Stimulated activated naive CD8-positive, alpha-beta T cell treated with anti-CD3 and anti-CD28 coated beads, Interleukin-15, Interleukin-2, amounts not matched to agents 100 U/mL and 50 U/mL, for 24 hours (primary cell): ENCODE measurements at regions not wholly inside any gene's neighbourhood (a gene's known extent, or its start where the extent isn't known, plus 50 kb on each side); places are given as distances from the start of the nearest gene placed in this dataset.

Experiments used
- ATAC-seq: fragments of 150-1000 bp; cut with Tn5 transposase; one replicate; pipeline ENCODE4 v1.10.0; 2021
- DNase-seq: peaks from one replicate; pipeline ENCODE4 v3.0.0; 2021

DNA sequence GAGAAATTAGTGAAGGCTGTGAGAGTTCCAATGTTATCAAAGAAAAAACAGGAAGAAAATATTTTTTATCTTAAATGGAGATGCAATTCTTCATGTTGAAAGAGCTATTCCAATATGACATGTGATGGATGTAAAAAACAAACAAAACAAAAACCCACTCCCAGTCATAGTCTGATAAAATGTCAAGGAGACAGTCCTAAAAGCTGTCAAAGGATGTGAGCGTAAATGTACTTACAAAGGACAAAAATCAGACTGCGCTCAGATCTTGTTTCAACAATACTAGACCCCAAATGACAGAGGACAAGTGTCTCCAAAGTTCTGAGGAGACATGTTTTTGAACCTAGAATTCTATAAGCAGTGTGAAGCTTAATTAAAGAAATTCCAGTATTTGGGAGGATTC is 265.8 kb downstream of the PLPP3 start:
- DNase-seq (no peak), ATAC-seq (no peak)

DNA sequence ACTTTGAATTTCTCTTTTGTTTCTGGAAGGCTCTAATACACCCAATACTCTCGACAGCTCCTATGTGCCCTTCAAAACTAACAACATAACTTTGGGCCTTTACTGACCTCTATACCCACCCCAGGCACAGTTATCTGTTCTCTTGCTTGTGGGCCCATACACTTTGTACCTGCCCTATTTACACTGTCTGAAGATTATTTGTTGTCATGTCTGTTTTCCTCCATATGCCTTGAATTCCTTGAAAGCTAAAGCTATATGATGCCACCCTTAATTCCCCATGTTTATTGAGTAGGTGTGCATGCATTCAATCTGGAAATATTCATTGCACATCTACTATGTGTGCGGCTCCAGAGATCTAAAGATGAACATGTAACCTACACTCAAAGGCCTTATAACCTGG is 267.6 kb downstream of the PLPP3 start:
- ATAC-seq (no peak), DNase-seq (no peak)

DNA sequence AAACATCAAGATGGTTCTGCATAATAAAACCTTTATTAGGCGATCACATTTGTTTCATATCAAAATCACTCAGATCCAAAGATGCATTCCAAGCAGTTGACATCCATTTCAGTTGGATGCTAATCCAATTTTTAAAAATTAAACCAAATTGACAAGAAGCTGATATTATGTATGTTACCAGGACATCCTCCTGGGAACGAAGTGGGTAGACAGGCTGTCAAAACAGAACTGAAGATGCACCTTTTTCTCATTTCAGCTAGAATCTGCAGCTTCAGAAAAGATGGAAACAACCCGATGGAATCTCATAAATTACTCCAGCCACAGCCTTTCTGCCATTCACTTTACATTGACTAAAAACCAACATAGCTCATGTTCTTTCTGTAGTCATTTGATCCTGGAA is 268.4 kb downstream of the PLPP3 start:
- DNase-seq (no peak), ATAC-seq (no peak)

DNA sequence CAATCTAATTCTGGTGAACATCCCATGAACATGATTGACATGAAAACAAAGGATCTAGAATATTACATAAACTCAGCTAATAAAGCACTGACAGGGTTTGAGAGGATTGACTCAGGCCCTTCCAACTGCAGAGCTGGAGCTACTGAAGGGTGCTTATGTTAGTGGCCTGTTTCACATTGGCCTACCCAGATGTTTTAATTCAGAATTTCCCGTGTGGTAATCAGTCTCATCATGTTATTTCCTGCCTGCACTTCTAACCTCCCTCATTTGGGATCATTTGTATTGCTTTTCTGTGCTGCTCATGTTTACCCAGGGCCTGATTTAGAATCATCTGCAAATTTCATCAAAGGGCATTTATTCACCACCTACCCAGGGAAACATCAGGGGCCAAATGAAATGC is 270.3 kb downstream of the PLPP3 start:
- ATAC-seq (no peak), DNase-seq (no peak)

DNA sequence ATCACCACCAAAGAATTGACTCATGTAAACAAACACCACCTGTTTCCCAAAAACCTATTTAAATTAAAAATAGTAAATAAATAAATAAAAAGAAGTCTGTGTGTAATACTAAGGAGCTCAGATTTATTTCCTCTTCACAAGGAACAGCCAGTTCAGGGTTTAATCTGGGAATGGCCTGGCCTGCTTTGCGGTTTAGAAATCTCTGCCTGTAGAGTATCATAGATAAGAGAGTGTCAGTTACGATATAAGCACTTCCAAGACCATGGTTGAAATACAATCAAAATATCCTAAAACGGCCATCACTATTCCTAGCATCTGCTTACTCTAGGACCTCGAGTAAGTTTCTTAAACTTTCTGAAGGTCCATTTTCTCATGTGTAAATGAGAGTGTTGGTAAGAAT is 274.4 kb downstream of the PLPP3 start:
- ATAC-seq (no peak), DNase-seq (no peak)

DNA sequence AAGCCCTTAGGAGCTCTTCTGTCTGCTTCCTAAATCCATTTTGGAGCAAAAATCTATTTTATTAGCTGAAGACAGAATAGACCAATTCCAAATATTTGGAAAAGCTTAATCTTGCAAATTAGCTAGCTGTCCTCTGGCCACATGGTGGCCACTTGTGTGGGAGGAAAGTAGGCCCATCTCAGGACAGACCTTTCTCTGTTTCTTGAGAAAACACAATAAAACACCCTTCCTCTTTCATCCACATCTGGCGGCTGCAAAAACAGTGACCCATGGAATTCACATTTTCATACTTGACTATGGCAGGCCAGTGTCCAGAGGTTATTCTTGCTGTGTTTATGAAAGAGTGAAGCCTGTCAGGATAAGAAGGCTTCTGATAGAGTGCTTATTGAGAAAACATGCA is 275.6 kb downstream of the PLPP3 start:
- no peak for ATAC-seq

DNA sequence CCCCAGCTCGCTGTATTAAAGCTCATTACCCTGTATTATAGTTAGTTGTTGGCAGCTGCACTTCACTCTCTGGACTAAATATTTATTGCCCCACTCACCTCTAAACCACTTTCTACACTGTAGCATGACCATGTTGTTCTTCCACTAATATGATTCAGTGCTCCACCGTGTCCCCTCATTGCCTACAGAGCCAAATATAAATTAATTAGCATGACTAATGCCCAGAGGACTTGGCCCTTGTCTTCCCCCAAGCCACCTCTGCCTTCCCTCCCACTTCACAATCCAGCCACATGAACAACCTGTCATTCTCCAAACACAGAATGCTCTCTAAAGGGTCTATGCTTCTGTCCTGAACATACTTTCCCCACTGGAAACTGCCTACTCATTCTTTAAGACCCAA is 276.5 kb downstream of the PLPP3 start:
- no peak for DNase-seq
- no peak for ATAC-seq

More for the DNA sequence above, 275.6 kb downstream of the PLPP3 start:
- no peak for DNase-seq

DNA sequence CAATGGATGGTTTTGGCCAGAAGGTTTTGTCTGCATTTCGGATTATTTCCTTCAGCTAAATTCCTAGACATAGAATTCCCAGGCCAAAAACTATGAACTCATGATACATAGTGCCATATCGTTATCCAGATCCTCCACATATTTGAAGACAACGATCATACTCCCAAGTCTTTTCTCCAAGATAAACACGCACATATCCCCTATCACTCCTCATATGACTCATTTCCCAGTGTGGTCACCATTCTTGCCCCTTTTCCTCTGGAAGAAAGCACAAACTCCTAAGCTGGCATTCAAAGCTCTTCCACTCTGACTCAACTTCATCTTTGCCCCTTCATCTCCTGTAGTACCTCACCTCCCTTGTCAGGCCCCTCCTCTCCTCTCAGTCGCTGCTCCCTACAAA is 277.6 kb downstream of the PLPP3 start:
- ATAC-seq (no peak), DNase-seq (no peak)

DNA sequence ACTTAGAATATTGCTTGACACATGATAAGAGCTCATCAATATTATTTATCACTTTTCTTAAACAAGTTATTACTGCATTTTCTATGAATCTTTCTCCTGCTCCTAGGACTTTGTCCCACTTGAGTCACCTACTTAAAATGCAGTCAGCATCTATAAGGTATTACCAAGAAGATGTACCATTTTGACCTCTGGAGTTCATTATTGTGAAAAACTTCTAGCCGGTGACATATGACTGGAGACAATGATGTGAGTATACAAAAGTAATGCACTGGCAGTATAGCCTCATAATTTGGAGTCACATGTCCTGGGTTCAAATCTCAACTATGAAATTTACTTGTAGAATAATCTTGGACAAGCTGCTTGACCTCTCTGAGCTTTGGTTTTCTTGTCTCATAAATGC is 278.5 kb downstream of the PLPP3 start:
- ATAC-seq (no peak), DNase-seq (no peak)

DNA sequence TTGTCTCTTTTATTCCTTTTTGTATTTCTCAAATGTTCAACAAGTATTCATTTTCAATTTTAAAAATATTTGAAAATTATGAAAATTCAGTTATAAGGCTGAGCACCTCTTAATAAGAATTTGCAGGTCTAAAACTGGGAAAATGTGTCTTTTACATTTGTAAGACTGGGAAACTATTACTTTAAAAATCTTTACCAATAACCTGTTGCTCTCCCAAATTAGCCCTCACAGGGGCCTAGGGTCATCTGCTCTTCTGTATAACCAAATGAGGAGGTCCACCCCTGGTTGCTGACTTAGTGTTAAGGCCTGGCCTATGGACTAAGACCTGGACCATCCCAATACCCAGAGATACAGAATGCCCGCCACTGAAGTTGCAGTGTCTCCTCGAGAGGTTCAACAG is 280.5 kb downstream of the PLPP3 start:
- ATAC-seq (no peak), DNase-seq (no peak)

DNA sequence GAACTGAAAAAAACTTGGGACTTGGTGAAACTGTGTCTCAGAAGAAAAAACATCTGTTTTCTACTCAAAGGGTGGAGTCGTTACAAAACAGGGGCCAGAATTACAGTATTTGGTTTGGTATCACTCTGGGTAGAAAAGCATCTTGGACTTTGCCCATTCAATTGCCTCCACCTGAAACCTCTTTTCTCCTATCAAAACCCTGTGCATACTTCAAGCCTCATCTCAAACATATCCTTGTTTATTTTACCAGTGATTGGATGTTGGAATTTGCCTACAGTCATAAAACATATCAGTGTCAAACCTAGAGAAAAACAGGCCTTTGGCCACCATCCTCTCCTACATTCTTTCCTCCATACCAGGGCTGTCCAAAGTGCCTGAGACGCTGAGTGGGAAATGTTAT is 281.5 kb downstream of the PLPP3 start:
- no peak for DNase-seq

DNA sequence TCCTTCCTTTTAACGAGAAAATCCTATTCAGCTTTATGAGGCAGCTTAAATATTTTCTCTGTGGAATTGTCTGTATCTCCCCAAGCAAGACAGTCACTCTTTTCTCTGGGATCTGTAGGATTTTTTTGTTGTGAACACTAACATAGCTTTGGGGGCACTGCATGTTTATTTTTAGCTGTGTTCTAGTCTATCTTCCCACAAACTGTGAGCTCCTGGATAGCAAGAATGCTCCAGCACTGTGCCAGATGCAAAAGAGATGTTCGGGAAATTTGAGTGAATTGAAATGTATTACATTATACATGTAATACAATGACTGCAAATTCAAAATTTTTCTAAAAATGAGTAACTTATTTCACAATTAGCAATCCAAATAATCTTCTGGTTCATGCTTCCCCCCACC is 282.2 kb downstream of the PLPP3 start:
- DNase-seq (no peak), ATAC-seq (no peak)

More for the DNA sequence above, 281.5 kb downstream of the PLPP3 start:
- no peak for ATAC-seq

DNA sequence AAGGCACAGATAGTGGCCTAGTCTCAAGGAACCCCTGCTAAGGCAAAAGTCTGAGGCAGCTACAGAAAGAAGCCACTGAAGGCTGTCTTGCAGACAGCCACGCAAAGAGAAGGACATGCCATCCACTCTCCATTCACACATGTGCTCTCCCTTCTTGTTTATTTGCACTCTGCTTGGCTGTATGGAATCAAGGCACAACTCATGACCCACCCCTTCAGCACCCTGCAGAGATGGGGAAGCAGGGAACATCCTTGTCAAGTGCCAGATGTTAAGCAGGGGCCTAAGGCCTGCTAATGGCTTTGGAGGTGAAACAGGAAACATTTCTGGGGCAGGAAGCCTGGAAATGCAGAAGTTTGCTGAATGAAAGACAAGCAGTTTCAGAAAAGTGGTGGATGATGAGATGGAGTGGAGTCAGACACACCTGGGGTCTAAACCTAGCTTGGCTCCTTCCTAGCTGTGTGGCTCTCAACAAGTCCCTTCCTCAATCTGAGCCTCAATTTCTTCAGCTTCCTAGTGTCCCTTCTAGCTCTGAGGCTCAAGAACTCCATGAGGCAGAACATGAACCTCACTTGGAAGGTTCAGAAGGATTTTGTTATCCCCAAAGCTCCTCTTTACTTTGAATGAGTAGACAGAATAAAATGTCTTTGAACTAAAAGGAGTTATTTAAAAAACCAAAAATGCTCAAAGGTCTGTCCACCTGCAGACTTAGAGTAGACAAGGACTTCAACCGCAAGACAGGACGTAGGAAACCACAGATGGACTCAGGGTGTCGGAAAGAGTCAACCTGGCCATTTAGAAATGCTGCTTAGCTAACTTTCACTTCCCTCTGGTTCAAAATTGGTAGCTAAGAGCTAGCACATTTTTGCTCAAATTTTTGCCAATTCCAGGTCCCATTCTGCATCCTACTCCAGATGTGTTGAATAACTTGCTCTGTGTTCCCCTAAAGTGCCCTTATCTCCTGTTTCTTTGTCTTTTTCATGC is 283.1 kb downstream of the PLPP3 start:
- no peak for ATAC-seq
- DNase-seq = no peak

DNA sequence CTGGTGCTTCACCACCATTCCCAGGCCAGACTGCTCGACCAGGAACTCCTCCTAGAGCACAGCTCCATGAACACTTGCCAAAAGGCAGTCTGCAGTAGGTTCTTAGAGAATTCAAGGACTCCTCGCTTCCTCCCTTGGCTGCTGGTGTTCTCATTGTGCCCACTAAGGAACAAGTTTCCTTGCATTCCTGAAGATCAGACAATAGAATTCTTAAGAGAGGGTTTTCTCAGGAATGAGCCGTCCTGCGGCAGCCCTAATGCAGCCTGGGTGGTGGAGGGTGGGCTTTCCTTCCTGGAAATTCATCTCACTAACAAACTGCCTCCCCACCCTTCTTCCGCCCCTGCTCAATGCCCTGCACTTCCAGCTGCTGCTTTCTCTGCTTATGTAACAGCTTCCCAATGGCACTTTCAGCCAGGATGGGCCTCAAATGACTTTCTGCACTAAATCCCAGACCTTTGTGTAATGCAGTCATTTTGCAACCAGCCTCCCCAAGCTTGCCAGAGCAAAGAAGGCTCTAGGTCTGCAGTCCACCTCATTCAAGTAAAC is 287.9 kb downstream of the PLPP3 start:
- DNase-seq (no peak), ATAC-seq (no peak)

DNA sequence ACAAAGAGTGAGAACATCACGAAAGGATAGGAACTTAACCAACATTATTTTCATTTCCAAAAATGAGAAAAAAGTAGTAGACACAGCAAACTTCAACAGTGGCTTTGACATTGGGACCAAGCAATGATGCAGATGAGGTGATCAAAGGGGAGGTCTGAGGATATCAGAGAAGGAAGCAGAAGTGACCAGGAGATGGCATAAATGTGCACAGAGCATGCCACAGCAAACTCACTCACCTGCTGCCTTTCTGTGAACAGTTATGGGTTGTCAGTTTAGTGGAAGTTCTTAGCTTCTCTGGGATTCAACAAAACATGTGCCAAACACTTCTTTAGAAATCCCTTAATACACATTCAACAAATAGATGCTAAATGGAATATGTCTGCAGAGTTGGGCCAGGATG is 290.1 kb downstream of the PLPP3 start:
- ATAC-seq (no peak), DNase-seq (no peak)

DNA sequence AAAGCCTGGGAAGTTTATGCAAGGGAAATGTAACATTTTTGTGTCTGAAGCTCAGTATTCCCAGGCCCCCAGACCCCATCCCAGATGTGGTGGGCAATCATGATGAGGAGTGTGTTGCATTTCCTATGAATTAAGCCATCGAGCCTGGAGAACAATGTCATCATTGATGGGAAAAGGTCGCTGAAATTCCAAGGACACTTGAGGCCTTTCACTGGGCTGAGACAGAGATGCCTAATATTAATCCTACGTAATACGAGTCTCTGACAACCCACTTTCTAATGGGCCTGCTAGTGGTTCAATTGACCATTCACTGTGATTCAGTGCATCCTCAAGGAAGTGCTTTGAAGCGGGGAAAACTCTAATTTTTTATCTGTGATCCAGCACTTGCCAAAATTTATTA is 291.6 kb downstream of the PLPP3 start:
- no peak for DNase-seq
- ATAC-seq = no peak

DNA sequence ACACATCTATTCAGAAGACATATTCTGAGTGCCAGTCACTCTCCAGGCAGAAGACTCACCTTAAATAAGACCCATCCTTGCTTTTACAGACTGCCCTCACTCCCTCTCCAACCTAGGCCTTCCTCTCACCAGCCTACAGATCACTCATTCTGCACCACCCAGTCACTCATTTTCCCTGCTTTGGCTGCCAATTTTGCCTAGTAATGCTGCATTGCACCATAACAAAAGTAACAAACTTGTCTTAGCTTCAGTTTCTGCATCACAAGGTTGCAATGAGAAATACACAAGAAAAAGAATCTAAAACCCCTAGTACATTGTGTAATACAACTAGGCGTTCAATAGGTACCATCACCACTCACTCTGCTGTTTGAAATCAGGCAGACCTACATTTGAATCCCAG is 292.4 kb downstream of the PLPP3 start:
- DNase-seq (no peak), ATAC-seq (no peak)

DNA sequence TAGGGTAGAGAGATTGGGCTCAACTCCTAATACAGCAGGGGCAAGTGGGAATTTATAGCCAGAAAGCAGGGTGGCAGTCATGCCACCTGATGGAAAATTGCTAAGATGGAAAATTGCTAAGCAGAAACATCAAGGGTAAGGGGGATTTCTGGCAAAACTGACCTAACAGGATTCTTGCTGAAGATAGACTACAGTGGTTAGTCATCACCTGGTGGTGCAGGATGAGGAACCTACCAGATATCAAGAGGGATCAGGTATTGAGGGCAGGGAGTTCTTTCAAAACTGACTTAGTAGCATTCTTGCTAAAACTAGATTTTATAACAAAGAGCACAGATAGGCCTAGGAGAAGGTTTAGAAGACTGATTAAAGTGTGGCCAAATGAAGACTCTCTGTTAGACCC is 292.9 kb downstream of the PLPP3 start:
- DNase-seq = no peak

DNA sequence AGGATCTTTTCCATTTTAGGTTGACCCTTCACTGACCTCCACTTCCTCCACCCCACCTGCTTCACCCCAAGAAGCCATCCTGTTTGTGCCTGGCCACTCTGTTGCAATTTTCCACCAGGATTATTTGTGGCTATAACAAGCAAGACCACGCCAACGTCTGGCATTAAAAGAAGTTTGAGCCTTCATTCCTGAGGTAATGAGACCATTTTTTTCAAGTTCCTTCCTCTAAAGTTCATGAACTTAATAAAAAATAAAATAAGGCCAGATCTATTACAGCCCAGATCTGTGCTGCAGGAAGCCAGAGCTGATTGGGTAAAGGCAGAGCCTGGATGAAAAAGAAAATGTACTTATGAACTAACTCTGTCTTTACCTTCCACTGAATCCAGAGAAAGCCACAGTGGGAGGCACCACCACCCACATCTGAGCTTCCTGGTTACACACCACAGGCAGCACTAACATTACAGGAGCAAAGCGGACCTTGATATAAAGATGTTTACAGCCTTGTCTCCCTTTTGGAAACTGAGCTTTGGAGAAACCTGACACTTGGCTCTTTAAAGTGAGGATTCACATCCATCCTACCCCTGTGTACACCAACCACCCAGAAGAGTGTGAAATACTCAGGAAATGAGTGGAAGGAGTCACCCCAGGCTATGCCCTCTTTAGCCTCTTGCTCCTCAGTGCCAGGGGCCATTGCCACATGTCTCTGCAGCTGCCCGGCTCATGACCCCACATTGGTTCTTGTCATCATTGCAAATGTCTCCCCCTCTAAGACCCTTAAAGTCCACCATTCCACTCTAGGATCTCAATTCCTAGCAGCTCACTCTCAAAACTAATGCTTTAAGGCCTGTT is 293.6 kb downstream of the PLPP3 start:
- ATAC-seq (no peak), DNase-seq (no peak)

More for the DNA sequence above, 292.9 kb downstream of the PLPP3 start:
- ATAC-seq = no peak

DNA sequence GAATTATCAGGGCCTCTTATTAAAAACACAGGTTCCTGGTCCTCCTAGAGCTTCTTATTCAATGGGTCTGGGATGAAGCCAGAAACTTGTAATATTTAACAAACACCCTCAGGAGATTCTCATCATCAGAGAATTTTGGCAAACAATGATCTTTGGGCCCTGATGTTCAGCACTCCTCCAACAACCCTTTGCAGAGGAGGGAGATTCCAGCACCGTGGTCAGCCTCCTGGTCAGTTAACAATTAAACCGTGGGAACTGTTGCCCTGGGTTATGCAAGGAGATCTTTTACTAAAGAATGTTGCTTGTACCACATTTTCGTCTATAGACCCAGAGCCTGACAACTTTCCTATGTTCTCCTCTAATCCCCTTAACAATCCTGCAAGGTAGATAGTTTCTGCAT is 294.4 kb downstream of the PLPP3 start:
- no peak for ATAC-seq
- no peak for DNase-seq

DNA sequence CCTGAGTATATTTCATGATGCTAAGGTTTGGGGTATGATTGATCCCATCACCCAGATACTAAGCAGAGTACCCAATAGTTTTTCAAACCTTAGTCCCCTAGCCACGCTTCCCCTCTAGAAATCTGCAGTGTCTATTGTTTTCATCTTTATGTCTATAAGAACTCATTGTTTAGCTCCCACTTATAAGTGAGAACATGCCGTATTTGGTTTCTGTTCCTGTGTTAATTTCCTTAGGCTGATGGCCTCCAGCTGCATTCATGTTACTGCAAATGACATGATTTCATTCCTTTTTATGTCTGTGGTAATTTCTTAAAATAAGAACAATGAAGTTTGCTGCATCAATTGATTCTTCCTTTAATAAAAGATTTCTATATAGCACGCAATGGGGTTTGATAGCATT is 301.3 kb downstream of the PLPP3 start:
- DNase-seq (no peak), ATAC-seq (no peak)

DNA sequence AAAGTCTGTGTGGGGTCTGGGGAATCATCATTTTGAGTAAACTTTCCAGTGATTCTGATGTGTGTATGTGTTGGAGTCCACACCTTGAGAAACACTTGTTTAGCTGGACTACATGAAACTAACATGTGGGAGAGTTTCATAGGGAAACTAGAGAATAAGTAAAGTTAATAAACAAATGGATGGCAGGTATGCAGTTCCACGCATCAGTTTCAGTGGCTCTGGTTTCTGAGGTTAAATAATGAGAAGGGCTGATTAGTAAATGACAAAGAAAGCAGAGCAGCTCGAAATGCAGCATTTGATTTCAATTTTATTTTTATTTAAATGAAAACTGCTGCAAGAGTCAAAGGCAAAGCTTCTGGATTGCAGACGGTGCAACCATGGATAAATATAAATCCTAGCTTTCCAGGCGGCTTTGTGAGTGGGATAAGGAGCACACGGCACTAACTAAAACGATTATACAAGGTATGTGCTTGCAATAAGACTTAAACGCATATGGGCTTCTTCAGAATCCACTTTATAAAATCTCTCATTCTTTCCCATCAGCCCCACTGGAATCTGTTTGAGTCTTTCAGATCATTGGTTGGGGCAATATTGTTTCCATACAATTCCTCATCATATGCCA is 310.7 kb downstream of the PLPP3 start:
- ATAC-seq (no peak), DNase-seq (no peak)

DNA sequence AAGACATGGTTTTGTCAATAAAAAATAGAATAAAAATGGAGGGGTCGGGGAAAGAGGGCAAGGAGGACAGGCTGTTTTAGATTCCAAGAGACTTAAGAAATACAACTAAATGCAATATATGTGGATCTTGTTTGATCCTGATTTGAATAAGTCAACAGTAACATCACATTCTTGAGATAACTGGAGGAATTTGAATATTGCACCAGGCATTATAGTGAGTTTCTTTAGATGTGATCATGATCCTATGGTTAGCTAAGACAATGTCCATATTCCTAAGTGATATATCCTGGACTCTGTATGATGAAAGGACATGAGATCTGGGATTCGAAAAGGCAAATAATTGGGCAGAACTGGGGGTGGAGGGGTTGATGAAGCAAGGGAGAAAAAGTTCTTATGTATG is 311.8 kb downstream of the PLPP3 start:
- DNase-seq = no peak
- ATAC-seq = no peak
